HG02840 (cell line): ENCODE measurements at regions not wholly inside any gene's neighbourhood (a gene's known extent, or its start where the extent isn't known, plus 50 kb on each side); places are given as distances from the start of the nearest gene placed in this dataset.
"Not testable (repeated sequence)": the region's sequence is repeated elsewhere in the genome, so short reads cannot be mapped to it uniquely, and the experiment has no call there.

ENCODE experiments used
- ATAC-seq: cut with Tn5 transposase; IDR thresholded peaks from one replicate; pipeline ENCODE4 v1.9.1; 2021; ENCODE audit warnings: mild to moderate bottlenecking, moderate library complexity, moderate number of reproducible peaks; ENCODE audit not compliant: unreplicated experiment, low FRiP score

- no peak for ATAC-seq
These were observed 448.0 kb downstream of the KCNT2 start for GRCh38 chr1:196160066-196160795.

- ATAC-seq, result no peak
These were observed 452.7 kb downstream of the KCNT2 start for GRCh38 chr1:196155586-196155985.

GRCh38 chr1:196152975-196153374 lies 455.3 kb downstream of the KCNT2 start:
- ATAC-seq, result no peak

- ATAC-seq, result no peak
These were observed 456.2 kb downstream of the KCNT2 start for GRCh38 chr1:196152086-196152485.

- peak; percentile 57 for ATAC-seq
These were observed 459.8 kb downstream of the KCNT2 start for GRCh38 chr1:196148367-196148970.

- no peak for ATAC-seq
These were observed 460.7 kb downstream of the KCNT2 start for GRCh38 chr1:196147530-196147929.

GRCh38 chr1:196145151-196145550 lies 463.1 kb downstream of the KCNT2 start:
- not testable (repeated sequence) for ATAC-seq

GRCh38 chr1:196144588-196144987 lies 463.7 kb downstream of the KCNT2 start:
- no peak for ATAC-seq

- no peak for ATAC-seq
These were observed 464.5 kb downstream of the KCNT2 start for GRCh38 chr1:196143602-196144342.

- no peak for ATAC-seq
These were observed 466.1 kb downstream of the KCNT2 start for GRCh38 chr1:196142111-196142640.

GRCh38 chr1:196136396-196136795 lies 471.8 kb downstream of the KCNT2 start:
- no peak for ATAC-seq

- no peak for ATAC-seq
These were observed 476.5 kb downstream of the KCNT2 start for GRCh38 chr1:196131691-196132090.

- ATAC-seq, result no peak
These were observed 479.4 kb downstream of the KCNT2 start for GRCh38 chr1:196128835-196129234.

GRCh38 chr1:196121181-196121580 lies 487.1 kb downstream of the KCNT2 start:
- ATAC-seq, result no peak

- ATAC-seq, result no peak
These were observed 492.6 kb downstream of the KCNT2 start for GRCh38 chr1:196115646-196116045.

- ATAC-seq, result no peak
These were observed 494.0 kb downstream of the KCNT2 start for GRCh38 chr1:196114193-196114592.

GRCh38 chr1:196108990-196109389 lies 499.2 kb downstream of the KCNT2 start:
- not testable (repeated sequence) for ATAC-seq

- no peak for ATAC-seq
These were observed 502.3 kb downstream of the KCNT2 start for GRCh38 chr1:196105901-196106300.

- no peak for ATAC-seq
These were observed 505.4 kb downstream of the KCNT2 start for GRCh38 chr1:196102826-196103225.

GRCh38 chr1:196098000-196098399 lies 510.2 kb downstream of the KCNT2 start:
- no peak for ATAC-seq

GRCh38 chr1:196094821-196095220 lies 513.4 kb downstream of the KCNT2 start:
- no peak for ATAC-seq
